Activated CD4-positive, CD25-positive, alpha-beta regulatory T cell treated with anti-CD3 and anti-CD28 coated beads, Interleukin-2, amount 50 U/mL, for 24 hours (primary cell): ENCODE measurements at regions not wholly inside any gene's neighbourhood (a gene's known extent, or its start where the extent isn't known, plus 50 kb on each side); places are given as distances from the start of the nearest gene placed in this dataset.

Experiments
- ATAC-seq, 2 donors: fragments of 150-1000 bp; cut with Tn5 transposase; one replicate each; pipeline ENCODE4 v1.10.0; 2021; ENCODE audit warnings: mild to moderate bottlenecking in 1 of 2, moderate library complexity in 1 of 2

DNA sequence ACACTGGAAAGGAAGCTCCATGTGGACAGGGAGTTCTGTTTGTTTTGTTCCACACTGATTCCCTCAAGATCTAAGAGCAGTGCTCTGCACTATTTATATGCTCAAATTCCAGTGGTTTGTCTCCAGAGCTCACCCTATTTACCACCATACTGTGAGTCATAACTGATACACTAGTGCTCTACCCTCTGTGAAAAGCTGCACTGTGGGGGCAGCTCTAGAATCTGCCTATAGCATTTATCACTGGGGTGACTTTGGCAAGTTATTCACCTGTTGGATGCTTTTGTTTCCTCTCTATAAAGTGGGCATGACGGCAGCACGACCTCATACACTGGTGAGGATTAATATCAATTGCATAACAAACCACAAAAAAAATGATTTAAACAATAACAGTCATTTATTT lies 307.8 kb downstream of the NR2F1-AS1 start:
- ATAC-seq: no peak

DNA sequence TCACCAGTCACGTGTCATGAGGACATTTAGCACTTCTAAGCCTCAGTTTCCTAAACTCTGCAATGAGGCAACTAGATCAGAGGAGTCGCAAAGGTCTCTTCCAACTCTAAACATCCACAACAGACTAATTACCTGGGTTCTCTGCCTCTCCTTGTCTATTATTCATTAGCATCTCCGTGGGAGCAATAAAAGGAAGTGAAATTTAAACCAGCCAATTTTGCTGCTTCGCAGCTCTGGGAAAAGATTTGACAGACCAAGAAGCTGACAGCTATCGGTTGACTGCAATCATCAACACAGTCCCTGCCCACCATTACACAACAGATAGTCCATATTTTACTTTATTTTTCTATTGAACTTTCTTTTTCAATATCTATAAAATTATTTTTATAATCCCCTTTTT lies 308.9 kb downstream of the NR2F1-AS1 start:
- ATAC-seq: no peak

DNA sequence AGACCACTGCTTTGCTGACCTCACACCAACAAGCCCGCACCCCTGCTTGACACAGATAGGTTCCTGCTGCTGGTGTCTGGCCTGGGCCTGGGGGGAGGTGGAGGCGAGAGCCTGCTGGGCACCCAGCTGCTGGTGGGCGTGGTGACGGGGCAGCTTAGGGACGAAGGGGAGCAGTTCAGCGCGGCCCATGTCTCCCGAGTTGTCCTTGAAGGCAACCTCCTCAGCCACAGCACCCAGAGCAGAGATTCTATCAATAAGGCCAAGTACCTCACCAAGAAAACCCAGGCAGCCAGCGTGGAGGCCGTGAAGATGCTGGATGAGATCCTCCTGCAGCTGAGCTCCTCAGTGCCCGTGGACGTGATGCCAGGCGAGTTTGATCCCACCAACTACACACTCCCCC lies 313.3 kb downstream of the NR2F1-AS1 start:
- no peak for ATAC-seq

DNA sequence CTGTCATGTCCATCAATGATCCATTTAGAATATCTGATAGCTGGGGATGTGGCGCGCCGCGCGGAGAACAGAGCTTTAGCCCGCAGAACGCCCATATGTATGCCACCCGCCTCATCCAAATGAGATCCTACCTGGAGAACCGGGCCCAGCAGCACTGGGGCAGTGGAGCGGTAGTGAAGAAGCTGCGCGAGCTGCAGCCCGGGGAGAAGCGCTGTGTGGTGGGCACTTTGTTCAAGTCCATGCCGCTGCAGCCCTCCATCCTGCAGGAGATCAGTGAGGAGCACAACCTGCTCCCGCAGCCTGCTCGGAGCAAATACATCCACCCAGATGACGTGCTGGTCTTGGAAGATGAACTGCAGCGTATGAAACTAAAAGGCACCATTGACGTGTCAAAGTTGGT lies 313.7 kb downstream of the NR2F1-AS1 start:
- ATAC-seq: no peak

DNA sequence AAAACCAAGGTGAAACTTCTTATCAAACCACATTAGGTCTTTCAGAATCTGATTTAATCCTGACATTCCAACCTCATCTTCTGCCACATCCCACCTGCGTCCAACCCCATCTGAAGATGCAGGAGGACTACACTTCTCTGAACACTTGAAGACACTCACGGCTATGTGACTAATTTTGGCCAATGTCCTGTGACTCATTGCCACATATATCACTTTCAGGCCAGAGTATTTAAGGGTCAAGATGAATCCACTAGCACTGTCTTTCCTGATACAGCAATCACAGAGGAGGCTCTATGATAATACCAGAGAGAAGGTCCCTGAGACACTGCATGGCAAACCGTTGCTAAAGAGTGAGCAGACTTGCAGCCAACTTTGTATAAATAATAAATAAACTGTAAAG lies 323.4 kb downstream of the NR2F1-AS1 start:
- no peak for ATAC-seq

DNA sequence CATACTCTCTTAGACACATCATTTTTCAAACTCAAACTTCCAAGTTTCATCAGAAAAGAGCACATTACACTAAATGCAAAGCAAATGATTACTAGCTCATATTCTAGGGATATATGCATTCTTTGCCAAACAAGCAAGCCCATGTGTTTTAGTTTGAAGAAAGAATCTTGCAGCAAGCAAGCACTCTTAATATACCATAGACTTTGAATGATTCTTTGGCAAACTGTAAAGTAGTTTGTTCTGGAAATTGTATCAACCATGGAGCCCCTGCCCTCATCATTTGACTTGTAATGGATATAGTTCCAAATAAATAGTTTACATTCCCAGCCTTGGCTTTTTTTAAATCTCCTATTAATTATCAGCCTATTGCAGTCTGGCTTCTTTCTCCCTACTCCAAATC lies 325.2 kb downstream of the NR2F1-AS1 start:
- no peak for ATAC-seq

DNA sequence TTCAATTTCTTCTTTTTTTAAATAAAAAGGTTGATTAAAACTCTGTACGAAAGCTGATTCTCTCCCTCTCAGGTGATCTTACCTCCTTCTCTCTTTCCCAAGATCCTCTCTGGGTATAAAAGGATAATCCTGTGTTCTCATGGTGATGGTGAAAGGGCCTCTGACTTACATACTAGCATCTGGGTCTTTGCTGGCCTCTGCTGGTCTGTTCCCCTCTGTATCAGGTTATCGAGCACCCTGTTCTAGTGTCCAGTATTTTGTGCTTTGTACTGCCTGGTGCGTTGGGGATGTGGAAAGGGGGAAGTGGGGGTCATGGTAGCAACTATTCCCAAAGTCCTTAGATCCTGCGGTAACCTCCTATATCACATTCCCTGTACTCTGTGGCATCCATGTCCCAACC lies 328.9 kb downstream of the NR2F1-AS1 start:
- no peak for ATAC-seq

DNA sequence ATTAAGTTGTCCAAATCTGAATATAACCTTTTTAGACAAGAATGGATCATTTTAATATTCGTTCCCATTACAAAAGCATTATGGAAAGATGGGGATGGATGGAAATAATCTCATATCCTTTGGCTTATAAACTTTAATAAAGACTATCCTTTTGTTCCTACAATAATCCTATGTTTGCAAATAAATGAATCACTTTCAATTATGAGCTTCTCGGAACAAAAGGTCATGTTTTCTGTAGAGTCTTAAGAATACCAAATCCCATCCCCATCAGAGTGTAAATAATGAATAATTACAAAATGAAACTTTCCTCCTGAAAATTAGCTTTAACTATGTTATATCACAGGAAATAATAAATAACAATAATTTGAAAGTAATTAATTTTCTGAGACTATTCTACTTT lies 329.7 kb downstream of the NR2F1-AS1 start:
- no peak for ATAC-seq

DNA sequence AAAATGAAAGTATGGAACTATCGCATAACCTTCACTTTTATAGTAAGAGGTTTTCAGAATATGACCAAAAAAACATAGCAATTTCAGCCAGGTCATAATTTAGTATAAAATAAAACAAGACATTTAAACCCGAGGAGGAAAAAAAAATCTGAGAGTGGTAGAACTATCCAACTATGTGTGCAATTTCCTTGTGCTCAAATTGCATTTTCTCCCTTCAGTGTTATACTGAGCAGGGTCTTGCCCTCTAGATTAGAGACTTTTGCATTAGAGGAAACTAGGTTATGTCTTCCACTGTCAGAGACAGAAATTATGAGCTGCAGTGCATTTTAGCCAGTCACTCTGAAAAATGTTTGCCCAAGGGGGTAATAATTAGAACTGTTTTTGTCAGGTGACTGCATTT lies 330.6 kb downstream of the NR2F1-AS1 start:
- ATAC-seq: no peak

DNA sequence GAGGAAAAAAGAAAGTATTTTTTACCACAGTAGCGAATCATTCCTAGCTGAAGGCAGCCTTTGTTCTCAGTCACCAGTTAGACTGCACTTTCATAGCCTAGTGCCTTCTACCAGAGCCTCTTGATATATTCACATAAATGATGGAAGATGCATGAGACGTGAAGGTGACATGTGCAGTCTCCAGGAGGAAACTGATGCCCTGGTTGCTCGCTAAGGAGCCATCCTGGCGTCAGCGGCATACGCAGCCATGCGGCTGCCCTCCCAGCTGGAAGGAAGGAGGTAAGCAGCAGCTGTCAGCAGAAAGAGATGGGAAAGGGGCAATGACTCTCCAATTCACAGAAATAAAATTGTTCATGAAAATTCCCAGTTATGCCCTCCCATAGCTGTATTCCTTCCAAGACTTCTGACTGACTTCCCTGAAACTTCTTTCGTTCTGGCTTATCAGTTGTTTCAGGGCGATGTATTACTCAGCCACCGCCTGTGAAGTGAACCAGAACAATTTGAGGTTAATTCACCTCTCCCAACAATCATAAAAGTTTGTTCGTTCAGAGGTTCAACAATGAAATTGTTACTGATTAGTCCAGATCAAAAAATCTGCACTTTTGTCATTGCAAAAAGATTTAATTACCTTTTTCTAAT lies 331.2 kb downstream of the NR2F1-AS1 start:
- no peak for ATAC-seq

DNA sequence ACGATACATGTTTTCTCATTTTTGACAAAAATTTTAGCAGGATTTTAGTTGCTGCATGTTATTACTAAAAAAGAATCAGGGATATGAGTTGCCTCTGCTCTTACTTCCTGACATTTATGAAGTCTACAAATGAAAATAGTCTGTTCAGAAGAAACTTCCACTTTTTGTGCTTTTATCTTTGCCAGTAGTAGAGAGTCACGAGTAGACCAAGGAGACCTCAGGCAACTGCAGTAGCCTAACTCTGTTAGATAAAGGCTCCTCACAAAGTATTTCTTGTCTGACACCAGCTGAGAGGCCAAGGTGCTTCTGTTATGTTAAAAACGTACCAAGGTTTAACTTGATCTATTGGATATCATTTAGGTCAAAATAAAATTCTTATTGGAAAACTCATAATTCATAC lies 333.9 kb downstream of the NR2F1-AS1 start:
- ATAC-seq: no peak

DNA sequence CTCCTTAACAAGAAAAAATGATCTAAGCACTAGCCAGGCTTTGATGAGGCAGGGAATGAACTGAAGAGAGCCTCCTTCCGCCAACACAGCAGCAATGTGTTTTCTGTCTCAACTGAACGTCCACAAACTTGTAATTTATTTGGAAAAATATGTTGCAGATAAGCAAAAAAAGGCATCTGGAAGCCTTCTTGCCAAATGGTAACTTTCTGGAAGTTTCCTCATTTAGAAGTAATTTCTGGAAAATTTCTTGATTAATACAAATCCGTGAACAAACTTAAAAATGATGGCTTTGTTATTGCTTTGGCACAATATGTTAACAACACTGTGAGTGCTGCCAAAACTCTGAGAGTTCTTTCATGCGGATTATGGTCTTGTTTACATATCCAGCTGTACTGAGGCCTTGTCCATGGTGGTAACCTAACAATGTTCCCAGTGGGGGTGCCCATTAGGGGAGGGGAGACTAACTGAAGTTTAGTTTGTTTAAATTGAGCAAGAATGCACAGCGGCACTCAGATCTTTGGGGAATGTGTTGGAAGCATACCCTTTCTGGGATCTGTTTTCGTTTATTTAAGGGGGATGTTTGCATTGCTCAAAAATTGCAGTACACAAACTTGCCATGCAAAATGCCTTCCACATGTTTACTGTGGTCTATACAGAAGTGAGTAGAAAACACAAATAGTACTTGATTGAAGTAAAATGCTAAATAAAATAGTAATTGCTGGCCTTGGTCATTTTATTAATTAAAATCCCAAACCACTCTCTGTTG lies 334.7 kb downstream of the NR2F1-AS1 start:
- ATAC-seq: no peak

DNA sequence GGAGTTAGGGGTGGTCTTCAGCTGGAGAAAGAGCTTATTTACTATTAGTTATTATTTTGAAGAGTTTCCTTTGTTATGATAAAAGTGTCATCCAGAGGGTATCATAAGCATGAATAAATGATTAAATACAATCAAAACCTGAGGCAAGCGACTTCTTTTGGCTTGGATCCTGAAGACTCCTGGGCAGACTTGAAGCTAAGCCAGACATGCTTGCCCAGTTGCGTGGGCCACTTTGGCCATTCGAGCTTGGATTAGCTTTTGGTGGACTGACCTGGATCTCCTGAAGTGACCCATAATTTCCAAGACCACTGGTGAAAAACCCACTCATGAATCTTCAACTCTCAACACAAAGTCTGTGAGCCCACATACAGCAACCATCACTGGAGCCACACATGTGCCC lies 335.8 kb downstream of the NR2F1-AS1 start:
- ATAC-seq: no peak

DNA sequence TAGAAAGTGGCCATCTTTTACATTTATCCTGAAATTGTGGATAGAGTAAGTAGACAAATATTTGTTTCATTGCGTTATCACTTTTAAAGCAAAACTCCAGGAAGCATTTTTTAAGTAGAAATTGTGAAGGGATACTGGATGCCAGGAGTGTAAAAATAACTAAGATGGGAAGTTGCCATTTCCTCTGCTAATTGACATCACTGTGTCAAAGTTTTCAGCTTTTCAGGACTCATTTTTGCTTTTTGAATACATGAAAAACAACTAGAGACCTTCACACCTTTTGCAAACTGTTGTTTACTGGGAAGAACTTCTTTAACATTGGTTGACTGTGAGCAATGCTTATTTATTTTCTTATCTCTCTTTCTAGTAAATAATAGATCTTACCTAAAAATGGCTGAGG lies 337.5 kb downstream of the NR2F1-AS1 start:
- no peak for ATAC-seq

DNA sequence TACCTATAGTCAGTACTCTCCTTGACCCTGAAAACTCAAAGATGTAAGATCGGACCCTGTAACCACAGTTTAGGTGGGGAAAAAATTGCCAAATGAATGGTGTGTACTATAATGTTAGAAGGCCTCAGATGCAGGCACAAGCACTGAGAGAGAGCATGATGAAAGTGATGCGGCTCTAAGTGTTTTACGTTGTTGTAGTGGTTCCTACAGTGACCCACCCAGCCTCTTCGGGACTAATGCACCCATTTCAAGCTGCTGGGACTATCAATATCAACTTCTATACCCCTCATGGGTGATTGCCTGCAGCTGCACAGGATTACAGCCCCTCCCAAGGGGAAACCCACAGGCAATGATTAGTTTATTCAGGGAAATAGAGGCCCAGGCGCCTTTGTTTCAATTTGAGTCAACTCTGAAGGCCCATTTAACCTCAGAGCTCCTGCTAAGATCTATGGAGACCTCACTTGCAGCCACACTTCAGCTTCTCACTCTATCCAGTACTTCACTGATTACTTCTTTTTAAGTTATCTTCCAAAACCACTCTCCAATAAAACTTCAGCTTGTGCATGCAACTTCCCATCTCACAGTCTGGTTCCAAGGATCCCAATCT lies 340.7 kb downstream of the NR2F1-AS1 start:
- ATAC-seq: no peak

DNA sequence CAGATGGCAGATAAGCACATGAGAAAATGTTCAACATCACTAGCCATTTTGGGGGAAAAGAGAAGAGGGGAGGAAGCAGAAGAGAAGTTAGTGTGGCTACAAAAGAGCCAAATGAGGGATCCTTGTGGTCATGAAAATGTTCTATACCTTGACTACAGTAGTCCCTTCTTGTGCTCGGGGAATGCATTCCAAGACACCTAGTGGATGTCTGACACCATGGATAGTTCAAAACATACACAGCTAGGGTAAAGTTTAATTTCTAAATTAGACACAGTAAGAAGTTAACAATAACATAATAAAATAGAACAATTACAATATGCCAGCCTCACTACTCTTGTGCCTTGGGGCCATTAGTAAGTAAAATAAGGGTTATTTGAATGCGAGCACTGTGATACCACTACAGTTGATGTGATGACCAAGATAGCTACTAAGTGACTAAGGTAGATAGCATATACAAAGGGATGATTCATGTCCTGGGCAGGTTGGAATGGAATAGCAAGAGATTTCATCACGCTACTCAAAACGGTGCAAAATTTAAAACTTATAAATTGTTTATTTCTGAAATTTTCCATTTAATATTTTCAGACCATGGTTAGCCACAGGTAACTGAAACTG lies 344.1 kb downstream of the NR2F1-AS1 start:
- no peak for ATAC-seq

DNA sequence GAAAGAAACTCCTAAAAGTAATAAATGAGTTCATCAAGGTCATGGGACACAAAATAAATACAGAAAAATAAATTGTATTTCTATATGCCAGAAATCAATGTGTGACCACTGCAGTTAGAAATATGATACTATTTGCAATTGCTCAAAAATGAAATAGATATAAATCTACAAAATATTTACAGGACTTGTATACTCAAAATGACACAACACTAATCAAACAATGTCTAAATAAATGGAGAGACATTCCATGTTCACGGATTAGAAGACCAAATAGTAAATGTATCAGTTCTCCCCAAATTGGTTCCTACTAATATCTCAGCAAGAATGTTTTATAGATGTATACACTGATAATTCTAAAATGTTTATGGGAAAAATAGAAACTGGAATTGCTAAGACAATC lies 345.3 kb downstream of the NR2F1-AS1 start:
- ATAC-seq: no peak

DNA sequence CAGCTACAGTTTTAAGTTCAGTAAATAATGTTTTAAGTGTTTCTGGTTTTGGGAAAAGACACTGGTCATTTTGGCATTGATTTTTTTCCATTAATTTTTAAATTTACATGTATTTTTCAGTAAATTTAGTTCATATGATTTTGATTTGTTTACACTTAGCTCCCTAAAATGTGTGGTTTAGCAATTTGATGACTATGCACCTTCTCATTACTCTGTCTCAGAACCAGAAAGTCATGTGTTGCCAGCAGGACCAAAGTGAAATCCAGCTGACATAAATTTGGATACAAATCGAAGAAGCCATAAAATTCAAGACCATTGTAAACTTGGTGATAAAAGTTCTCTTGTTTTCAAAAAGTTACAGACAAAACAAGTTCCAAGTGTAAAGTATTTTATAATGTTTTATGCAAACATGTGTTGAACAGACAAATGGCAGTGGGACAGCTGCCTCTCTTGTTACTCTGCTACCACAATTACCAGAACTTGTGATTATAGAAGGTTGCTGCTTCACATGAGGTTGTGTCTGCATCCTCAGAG lies 354.8 kb downstream of the NR2F1-AS1 start:
- no peak for ATAC-seq

DNA sequence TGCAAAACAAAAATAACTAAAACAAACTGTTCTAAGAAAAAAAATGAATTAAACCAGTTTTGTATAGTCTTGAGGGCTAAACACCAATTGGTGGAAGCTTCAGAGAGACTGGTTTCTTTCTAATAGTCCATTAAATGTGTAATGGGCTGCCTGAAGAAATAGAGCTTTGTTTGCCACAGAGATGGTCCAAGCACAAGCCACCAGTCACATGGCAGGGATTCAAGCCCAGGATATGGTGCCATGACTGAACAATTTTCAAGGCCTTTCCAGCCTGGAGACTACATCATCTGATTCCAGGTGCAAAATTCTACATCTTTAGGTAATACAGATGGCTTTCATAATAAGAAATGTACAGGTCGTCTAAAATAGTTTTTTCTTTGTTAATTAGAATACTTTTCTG lies 355.3 kb downstream of the NR2F1-AS1 start:
- no peak for ATAC-seq

DNA sequence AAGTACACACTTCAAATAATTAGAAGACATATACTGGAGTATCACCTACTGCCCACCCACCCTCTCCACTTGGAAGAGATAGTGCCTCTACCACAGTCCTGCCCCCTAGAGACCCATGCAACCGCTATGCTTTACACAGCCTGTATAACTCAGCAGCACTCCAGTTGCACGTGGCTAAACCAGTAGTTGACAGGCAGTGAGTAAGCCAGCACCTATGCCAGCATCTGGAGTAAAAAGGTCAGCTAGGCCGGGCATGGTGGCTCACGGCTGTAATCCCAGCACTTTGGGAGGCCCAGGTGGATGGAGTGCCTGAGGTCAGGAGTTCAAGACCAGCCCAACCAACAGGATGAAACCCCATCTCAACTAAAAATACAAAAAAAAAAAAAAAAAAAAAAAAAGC lies 356.4 kb downstream of the NR2F1-AS1 start:
- ATAC-seq: no peak

DNA sequence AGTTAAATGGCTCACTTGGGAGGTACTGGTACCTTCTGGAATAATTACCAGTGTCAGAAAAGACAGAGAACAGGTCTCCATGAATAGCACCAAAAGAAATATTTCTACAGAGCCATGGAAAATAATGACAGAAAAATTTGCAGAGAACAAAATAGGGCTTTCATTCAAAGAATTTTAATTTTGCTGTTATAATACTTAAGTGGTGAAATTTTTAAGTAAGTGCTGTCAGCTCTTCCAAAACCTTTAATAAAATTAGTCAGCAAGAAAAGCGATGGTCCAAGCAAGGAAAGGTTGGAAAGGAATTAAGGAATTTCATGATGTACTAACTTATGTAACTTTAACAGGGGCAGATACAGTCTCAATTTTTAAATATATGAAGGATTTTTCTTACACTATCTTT lies 359.2 kb downstream of the NR2F1-AS1 start:
- no peak for ATAC-seq

DNA sequence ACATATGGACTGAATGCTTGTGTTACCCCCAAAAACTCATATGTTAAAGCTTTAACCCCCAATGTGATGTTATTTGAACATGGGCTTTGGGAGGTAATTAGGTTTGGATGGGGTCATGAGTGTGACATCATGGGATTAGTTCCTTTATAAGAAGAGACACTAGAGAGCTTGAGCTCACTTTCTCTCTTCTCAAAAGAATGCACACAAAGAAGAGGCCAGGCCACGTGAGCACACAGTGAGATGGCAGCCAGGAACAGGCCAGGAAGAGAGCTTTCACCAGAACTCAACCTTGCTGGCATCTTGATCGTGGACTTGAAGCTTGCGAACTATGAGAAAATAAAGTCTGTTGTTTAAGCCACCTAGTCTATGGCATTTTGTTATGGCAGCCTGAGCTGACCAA lies 360.6 kb downstream of the NR2F1-AS1 start:
- ATAC-seq: no peak

DNA sequence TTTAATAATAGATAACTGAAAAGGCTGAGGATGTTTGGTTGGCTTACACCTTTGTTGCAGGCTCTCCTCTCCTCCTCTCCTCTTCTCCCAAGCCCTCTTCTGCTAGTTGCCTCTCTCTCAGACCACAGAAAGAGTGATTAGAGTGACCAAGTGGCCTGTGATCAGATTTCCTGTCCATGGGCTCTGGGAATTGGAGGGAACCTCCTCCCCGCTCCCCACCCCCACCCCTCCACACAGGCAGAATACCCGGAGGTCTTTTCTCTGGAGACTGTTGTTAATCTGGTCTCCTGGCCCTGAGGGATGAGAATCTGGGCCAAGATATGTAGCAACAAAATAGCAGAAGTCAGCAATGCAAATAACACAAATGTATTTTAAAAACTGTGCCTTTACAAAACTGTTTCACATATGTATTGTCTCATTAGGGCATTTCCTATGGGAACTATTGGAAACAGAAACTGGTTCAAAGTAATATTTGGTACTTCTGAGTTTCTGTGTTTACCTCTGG lies 361.3 kb downstream of the NR2F1-AS1 start:
- ATAC-seq: no peak
